Skin epidermis (tissue), 12 donors: ENCODE measurements at regions not wholly inside any gene's neighbourhood (a gene's known extent, or its start where the extent isn't known, plus 50 kb on each side); places are given as distances from the start of the nearest gene placed in this dataset.

Experiments used
- H3K27ac ChIP-seq, 21 experiments: fragments of 200-600 bp; sonication (generic) in 11 of 21; one replicate each; pipeline ENCODE4 v1.5.0; 2020; ENCODE audit warnings: mild to moderate bottlenecking in 3 of 21, inconsistent platforms in 2 of 21, moderate library complexity in 2 of 21
- H3K4me3 ChIP-seq, 7 experiments: fragments of 200-600 bp; sonication (generic) in 2 of 7; one replicate each; pipeline ENCODE4 v1.5.0; 2020; ENCODE audit warnings: inconsistent platforms in 2 of 7, mild to moderate bottlenecking in 2 of 7, moderate library complexity in 1 of 7

GRCh38 chr1:240682166-240682858 lies 70.4 kb upstream of the GREM2 start:
- Histone ChIP-seq H3K27ac (no peak overlapping the region), H3K4me3 (no peak overlapping the region)

- no peak overlapping the region for H3K27ac ChIP-seq
- no peak overlapping the region for H3K4me3 ChIP-seq
Measured at GRCh38 chr1:240672132-240672811, 60.3 kb upstream of the GREM2 start.

DNA sequence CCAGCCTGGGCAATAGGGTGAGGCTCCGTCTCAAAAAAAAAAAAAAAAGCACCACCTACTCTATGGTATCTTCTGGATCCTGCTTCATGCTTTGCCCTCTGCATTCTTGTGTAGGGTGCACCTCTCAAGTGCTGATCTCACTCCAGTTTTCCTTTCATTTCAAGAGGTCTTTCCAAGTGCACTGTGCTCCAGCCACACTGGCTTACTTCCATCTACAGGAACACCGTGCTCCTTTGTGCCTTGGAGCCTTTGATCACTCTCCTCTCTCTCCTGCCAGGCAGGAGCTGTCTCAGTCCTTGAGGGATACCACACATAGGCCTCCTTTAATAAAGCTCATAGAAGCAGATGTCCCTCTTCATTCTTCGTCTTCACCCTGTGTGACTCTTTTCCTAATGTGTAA lies 55.4 kb upstream of the GREM2 start:
- no peak overlapping the region for H3K27ac ChIP-seq
- H3K4me3 ChIP-seq, result no peak overlapping the region

- H3K27ac ChIP-seq, result no peak overlapping the region
- H3K4me3 ChIP-seq, result no peak overlapping the region
Measured at GRCh38 chr1:240666568-240667198, 54.7 kb upstream of the GREM2 start.

DNA sequence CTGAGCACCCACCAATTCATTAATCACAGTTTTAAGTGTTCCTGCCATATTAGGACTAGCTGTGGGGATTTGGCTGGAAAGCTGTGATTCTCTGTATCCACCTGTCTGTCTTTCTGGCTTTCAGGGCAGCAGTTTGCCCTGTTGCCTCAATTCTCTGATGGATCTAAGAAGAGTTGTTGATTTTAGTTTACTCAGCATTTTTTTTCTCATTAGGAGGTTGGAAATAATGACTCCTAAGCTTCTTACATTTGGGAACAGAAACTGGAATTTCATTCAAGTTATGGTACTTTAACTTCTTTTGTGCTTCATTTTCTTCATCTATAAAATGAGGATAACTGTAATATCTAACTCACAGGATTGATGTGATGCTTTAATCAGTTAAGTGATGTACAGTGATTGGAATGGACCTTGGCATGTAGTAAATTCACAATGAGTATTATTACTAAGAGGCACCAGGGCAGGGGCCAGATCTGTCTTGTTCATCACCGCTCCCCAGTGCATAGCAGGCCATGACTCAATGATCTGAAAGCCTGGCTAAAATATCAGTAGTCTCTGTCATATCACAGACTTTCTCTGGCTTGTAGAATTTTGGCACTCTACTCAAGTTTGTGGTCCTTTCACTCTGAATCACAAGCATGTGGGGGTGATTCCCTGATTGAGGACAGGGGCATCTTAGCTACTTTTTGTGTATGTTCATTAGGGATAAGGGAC lies 51.4 kb upstream of the GREM2 start:
- H3K27ac ChIP-seq, result no peak overlapping the region
- H3K4me3 ChIP-seq, result no peak overlapping the region
